SIG-M5 (cell line): ENCODE measurements at regions not wholly inside any gene's neighbourhood (a gene's known extent, or its start where the extent isn't known, plus 50 kb on each side); places are given as distances from the start of the nearest gene placed in this dataset.
"Not testable (repeated sequence)": the region's sequence is repeated elsewhere in the genome, so short reads cannot be mapped to it uniquely, and the experiment has no call there.

Experiments used
- DNase-seq: peaks from one replicate; lab custom pipeline; 2025; lab: John Stamatoyannopoulos, UW

DNA sequence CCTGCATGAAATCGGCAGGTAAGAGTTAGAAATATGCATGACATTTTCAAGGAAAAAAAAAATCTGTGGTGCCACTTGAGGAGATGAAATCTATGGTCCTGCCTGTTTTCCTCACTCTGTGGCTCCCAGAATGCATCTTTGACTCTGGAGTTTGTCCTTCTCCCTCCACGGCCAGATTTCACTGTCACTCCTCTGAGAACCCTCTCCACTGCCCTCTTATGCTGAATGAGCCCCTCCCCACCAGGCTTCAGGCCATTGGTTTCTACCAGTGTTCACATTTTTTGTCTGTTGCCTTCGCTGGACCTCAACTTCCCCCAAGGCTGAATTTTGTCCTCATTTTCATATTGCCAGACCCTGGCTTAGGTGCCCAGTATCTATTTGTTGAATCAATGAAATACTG is 235.0 kb downstream of the ZIC5 start:
- no peak for DNase-seq

DNA sequence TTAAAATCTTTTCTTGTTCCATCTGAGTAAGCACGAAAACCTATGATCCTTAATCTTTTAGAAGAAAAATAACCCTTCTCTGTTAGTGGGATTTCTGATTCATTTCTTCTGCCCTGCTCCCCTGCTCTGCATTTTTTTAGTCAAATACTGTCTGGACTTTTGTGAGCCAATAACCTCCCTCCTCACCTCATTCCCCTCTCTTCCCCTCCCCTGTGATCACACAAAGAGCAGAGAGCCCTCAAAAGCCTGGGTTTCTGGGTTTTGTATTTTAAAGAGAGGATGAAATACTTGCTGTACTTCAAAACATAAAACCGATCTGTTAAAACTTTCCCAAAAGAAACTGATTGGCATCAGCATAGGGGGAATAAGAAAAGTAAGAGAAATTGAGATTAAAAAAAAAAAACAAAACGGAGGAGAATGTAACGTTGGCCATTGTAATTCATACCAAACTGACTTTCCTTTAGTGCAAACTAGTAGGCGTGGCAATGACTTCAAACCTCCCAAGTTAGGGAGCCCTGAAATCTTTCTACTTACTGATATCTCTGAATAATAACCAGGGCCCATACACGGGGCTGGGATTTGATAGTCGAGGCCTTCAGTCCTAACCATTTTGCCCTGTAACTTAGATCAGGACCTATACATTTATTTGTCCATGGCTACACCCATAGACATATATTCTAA is 232.9 kb downstream of the TM9SF2 start:
- no peak for DNase-seq

DNA sequence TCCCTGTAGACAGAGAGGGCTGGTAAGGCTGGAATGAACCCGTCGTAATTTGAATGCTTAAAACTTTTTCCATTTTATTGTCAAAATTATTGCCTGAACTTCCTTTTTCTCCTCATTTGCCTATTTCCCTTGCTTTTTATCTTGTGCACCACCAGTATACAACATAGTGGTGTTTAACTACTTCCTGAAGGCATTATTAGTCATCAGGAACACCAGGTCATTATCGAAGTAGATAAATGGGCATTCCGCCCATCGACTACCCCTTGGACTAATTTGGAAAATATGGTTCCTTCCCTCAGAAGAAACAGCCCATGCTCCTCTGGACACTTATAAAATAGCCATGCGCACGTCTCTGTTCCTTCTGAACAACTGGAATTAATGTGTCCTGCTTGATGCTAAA is 232.1 kb downstream of the TM9SF2 start:
- no peak for DNase-seq

DNA sequence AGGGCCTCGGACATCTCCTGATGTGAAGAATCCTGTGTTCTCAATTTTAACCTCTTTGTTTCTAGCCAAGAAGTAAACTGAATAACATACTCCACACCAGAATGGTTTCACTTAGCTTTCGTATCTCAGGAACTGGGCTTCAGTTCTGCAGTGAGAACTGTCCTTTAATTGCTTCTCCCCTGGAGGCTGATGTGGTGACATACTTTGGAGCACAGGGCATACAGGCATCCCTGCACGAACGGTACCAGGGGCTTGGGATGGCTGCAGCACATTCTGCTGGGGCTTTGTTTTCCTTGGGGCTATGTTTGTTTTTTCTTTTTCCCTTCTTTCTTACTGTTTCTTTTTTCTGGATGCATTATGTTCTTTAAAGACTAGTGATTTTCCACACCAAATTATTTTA is 230.5 kb downstream of the TM9SF2 start:
- no peak for DNase-seq

DNA sequence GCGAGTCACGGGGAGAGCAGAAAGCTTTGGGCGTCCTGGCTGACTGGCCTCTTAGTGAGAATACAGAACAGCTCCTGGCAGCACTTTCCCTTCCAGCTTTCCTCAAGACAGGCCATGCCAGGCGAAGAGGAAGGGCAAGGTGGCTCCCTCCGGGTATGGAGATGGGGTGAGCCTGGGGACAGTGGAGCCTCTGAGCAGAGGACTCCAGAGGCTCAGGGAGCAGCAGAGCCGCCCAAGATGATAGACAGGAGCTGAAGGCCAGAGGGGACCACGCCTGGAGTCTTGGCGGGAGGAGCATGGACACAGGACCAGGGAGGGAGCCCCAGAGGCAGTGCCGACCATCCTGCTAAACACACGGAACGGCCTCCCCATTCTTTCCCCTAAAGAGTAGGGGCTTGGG is 229.1 kb downstream of the TM9SF2 start:
- DNase-seq = no peak

DNA sequence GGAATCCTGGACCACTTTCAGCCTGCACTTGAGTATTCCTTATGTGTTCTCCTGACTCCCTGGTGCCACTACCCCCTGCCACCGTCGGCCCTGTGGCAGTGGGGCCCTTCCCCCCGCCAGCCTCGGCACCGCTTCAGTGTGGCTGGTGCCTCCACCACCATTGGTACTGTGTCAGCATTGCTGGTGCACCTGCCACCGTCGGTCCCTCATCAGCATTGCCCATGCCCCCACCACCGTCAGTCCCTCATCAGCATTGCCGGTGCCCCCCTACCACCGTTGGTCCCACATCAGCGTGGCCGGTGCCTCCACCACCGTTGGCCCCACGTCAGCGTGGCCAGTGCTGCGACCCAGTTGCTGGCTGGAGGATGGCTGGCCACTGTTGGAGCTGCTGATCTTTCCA is 228.5 kb downstream of the TM9SF2 start:
- no peak for DNase-seq

DNA sequence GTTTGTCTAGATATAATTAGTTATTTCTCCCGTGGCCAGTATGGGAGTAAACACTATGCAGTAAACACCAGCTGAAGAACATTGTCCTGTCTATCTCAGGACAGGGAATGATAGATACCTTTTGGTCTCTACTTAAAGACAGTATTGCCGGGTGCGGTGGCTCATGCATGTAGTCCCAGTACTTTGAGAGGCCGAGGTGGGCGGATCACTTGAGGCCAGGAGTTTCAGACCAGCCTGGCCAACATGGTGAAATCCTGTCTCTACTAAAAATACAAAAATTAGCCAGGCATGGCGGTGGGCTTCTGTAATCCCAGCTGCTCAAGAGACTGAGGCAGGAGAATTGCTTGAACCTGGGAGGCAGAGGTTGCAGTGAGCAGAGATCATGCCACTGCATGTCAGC is 226.4 kb downstream of the TM9SF2 start:
- not testable (repeated sequence) for DNase-seq

DNA sequence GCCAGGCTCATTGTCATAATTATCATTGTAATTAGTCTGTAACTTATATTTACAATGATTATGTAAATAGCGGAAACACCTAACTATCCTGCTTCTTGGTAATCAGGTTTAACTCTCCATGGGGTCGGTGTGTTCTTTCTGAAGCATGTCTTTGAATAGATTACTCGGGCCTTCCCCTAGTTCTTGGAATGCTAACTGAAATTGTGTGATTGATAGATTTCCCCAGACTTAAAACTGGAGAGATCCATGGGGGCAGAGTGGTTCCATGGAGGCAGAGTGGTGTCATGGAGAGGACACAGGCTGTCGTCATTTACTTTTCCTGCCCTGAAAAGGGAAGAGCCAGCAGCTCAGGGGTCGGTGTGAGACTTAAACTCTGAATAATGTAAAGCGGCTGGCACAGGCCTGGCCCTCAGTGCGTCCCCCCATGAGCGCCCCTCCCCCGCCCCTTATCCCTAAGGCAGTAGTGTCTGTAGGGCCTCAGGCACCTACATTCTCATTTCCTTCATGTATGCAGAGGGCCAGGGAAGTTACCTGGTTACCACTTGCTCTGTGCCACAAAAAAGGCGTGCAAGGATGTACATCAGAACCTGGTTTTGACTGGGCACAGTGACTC is 225.1 kb downstream of the TM9SF2 start:
- DNase-seq = no peak

DNA sequence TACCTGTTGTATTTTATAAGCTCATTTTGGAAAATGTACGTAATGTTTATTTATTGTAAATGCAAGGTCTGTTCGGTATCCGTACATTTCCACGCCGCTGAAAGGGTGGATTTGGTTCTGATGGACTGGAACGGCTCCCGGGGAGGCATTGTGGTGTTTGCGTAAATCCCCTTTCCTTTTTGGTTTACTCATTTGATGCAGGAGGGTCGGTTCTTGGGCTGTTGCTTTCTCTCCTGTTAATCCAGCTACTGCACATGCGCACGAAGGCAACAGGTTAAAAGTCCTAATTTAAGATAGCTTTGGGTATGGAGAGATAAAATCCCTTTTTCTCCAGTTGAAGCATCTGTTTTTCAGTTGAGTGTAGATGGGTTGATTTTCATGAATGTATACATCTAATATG is 224.4 kb downstream of the TM9SF2 start:
- DNase-seq = no peak

DNA sequence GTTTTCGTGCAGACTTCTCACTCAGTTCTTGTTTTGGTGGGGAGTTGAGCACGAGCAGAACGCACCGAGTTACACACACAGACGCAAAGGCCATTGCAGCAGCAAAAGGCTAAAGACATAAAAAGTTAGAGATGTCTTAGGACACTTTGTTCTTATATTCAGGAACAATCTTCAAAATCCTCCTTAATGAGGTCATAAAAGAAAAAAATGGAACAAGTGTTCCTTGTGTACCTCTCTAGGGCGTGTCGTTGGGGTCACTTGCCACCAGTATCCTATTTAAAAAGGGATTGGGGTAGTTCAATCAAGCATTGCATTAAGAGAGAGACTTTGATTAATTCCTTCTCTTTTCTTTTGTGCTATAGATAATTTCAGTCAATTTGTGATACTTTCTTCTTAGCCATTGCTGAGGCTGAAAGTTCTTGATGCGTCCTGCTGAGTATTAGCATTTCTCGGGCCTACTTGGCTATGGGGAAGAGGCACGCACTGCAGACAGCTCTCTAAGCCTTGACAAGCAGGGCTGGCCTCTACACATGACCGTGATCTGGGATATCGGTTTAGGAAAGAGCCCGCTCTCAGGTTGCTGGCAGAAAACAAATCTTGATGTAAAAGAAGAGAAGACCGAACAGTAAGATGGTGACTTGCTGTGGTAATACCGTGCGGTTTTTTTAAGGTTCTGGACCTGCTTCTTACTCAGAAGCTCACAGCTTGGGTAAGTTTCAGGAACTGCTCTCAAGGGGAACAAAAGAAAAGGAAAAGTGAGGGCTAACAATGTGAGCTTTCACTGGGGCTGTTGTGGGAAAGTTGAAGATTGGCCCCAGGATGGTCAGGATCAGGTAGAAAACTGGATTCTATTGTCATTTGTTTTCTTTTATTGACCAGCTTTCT is 223.6 kb downstream of the TM9SF2 start:
- DNase-seq = no peak

DNA sequence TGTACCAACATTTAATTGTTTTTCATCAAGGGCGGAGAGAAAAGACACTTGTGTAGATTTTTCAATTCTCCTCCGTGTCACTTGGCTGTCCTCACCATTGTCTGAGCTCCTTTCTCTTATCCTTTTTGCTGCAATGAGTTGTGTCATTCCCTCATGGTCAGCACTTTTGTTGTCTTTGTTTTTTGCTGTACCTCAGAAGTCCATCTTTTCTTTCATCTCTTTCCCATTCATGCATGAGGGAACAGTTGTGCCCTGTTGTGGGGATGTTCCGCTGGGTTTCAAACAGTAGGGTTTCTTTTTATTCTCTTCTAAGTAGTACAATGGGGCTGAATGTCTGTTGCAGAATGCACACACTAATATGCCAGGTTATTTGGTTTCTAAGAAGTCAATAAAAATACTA is 222.6 kb downstream of the TM9SF2 start:
- DNase-seq = no peak

DNA sequence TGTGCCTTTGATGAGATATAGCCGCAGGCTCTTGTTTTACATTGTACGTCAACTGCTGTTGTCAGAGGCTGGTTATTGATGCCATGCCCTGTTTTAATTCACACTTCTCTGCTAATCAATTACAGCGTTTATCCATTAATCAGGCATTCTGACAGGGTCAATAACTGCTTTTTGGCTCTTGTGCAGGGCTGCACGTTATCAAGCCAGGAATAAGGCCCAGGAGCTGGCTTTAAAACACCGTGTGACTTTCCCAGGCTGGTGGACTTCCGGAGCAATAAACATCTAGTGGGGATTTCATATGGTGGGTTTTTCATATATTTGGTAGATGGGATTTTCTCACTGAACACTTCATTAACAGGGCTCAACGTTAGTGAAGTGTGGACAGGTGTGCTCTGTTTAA is 221.7 kb downstream of the TM9SF2 start:
- DNase-seq = no peak

DNA sequence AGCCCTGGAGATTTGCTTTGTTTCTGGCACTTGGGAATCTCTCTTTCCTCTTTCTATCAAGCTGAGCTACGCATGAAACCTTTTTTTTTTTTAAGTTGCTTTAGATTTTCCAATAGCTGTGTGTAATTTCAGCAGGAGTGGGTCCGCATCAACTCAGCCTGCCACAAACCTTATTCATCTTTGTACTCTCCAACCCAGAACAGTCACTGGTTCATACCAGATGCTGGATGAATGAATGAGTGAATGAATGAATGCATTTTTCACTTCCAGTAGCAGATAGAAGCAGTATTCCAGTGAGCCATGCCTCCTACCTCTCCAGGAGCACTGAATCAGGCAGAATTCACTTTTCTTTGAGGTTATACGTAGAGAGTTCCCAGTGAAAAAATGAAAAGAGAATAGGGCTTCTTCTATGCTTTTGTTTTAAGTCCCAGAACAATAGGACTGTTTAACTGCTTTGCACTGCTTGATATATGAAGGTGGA is 221.1 kb downstream of the TM9SF2 start:
- no peak for DNase-seq

DNA sequence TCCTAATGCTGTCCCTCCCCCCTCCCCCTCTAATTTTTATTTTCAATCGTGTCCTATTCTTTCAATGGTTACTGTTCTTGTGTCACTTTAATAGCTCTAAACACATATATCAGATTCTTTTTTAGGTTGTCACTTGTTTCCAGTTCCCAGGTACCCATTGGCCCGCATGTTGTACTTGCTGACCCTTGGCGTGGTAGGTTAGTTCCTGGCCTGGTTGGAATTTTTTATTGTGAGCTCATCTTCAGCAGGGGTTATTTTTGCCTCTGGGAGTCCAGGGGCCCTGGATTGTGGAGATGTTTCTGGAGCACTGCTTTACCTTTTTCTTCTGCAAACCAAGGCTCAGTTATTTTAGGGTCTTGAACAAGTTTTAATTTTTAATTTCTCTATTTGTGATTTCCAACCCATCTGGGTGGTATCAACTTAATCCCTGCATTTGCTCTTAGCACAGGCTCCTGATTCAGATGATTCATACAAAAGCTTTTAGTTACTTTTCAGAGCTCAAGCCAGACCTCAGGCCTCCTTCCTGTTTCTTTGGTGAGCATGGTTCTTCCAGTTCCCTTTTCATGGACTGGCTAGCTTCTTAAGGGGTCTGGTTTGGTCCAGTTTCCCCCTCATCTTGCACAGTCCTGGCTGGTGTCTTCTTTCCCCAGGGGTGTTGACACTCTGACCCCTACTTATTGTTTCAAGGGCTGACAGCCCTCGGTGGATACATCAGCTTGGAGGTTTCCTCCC is 220.5 kb downstream of the TM9SF2 start:
- peak; percentile 55 for DNase-seq

DNA sequence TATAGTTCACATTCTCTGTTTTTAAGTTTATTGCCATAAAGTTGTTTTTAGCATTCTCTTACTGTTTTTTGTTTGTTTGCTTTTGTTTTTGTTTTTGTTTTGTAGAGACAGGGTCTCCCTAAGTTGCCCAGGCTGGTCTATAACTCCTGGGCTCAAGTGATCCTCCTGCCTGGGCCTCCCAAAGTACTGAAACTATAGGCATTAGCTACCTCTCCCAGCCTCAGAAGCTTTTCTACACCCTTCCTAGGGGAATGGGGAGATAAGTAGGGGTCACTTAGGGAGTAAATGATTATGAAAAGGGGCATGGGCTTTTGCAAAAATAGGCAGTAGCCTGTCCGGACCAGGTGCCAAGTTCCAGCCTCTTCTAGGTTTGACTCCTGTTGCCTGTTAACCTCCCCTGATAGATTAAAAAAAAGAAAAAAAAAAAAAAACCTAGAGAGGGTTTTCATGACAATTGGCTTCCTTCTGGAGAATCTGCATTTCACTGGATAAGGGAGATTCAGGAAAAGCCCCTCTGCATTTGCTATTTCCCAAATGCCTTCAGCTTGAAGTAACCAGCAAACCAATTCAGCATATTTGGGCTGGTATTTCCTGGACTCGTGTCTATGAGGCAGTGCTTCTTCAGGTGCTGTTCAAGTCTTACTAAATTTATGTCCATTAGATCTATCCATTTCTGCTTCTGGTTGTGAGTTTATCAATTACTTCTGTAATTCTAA is 216.8 kb downstream of the TM9SF2 start:
- no peak for DNase-seq

DNA sequence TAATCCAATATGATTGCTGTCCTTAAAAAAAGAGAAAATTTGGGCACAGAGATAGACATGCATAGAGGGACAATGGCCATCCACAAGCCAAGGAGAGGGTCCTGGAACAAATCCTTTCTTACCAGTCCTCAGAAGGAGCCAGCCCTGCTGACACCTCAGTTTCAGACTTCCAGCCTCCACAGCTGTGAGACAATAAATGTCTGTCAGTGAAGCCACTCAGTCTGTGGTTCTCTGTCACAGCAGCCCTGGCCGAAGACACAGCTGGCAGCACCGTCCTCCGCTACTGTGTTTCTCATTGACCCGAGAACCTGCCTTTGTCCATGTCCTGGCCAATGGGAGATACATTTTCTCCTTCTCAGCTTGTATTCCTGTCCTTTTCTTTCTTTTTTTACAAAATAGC is 207.9 kb downstream of the TM9SF2 start:
- DNase-seq = no peak

DNA sequence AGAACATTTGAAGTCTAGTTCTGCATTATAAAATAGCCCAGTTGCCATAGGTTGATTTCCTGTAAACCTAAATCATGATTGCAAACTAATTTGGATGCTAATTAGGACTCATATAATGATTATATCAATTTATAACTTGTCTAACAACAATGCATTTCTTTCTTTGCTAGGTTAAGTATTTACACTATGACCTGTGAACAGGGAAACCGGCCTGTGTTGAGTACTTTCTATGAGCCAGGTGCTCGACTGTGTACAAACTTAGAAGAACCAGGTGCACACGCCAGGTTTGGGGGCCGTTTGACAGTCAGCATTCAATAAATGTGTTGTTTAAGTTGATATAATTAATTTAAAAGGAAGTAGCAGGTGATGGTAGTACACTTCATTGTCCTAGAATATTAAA is 203.1 kb downstream of the TM9SF2 start:
- DNase-seq = no peak

DNA sequence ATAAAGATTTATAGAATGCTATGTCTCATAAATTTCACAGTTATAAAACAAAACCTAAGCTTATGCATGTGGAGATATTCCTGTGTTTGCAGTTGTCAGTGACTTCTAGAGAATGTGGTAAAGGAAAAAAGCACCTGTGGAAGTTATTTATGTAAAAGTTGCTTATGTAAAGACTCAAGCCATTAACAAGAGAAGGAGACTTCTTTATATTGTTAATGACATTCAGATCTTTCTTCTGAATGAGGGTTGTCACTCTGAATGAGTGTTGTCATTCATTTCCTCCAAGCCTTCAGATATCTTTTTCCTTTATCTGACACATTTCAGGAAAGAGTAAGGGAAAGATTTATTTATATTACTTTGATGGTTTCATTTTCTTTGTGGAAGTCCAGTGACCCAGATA is 202.6 kb downstream of the TM9SF2 start:
- DNase-seq = no peak

DNA sequence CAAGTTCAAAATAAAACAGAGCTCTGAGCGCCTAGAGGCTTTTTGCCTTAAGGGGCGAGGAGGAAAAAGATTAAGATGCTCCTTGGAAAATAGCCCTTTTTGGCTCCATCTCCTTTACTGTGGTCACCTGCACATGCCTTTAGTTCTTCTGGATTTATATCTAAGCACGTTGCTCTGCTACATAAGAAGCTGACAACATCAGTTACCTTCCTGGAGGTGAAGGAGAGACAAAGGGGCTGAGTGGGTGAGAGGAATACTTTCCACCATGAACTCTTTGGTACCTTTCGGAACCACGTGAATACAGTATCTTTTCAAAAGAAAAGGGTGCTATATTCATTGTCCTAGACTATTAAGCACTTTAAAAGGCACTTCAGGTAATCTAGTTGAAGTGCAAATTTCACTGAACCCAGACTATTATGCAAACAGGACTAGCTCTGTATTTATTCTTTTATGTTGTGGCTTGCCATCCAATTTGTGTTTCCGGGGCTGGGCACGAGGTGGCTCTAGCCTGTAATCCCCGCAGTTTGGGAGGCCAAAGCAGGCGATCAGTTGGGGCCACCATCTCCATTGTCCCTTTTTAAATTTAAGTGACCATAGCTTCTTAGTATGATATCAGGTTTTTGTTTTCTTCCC is 201.5 kb downstream of the TM9SF2 start:
- no peak for DNase-seq

DNA sequence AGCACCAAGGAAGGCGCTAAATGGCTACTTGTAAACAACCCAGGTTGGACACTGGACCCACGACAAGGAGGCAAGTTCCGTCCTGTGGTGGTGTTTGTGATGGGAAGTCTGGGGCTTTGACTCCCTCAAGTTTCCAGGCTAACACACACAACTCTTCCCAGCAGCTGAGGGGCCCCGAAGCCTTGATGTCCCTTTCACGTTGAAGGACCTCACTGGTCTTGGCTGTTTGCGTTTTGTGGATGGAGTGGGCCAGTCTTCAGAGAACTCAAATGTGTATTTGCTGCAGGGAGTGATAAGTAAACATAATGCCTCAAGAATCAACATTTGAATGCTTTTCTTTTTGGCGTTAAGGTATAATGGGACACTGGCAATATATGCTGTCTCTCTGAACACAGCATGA is 199.2 kb downstream of the TM9SF2 start:
- DNase-seq = no peak

DNA sequence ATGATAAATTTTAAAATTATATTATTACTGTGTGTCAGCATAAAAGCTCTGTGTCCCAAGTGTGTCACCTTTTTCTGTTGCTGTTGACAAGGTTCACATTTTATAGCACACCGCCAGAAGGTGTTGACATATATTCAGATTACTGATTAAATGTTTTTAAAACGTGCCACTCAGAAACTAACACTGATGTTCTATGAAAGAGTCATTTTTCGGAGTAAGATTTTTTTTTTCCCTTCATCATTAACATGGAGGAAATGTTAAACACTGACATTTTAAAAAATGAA is 197.5 kb downstream of the TM9SF2 start:
- no peak for DNase-seq
